HEK293 (cell line): ENCODE measurements at regions not wholly inside any gene's neighbourhood (a gene's known extent, or its start where the extent isn't known, plus 50 kb on each side); places are given as distances from the start of the nearest gene placed in this dataset.
"Not testable (repeated sequence)": the region's sequence is repeated elsewhere in the genome, so short reads cannot be mapped to it uniquely, and the experiment has no call there.

ENCODE experiments used
- HOXA7 ChIP-seq: sonication (generic); formaldehyde crosslinking; IDR thresholded peaks from 2 replicates; pipeline ENCODE4 v1.8.1; 2022; ENCODE audit warnings: missing genetic modification reagents, borderline replicate concordance
- ZBTB26 ChIP-seq: fragments of 450-650 bp; formaldehyde crosslinking; optimal IDR thresholded peaks from 2 replicates; pipeline ENCODE3; 2016; ENCODE audit warnings: missing biosample characterization, mild to moderate bottlenecking, missing genetic modification characterization
- TF ChIP-seq, protein P1 (sequence below): fragments of 450-650 bp; formaldehyde crosslinking; IDR thresholded peaks from 2 replicates; pipeline ENCODE4 v1.5.1; 2016; ENCODE audit warnings: missing biosample characterization, missing genetic modification characterization

DNA sequence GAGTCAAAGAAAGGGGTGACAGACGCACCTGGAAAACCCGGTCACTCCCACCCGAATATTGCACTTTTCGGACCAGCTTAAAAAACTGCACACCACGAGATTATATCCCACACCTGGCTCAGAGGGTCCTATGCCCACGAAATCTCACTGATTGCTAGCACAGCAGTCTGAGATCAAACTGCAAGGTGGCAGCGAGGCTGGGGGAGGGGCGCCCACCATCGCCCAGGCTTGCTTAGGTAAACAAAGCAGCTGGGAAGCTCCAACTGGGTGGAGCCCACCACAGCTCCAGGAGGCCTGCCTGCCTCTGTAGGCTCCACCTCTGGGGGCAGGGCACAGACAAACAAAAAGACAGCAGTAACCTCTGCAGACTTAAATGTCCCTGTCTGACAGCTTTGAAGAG is 185.1 kb upstream of the CXADR start:
- TF ChIP-seq HOXA7; ZBTB26 (tag by site-specific recombination): not testable (repeated sequence)
- TF ChIP-seq, protein P1, sequence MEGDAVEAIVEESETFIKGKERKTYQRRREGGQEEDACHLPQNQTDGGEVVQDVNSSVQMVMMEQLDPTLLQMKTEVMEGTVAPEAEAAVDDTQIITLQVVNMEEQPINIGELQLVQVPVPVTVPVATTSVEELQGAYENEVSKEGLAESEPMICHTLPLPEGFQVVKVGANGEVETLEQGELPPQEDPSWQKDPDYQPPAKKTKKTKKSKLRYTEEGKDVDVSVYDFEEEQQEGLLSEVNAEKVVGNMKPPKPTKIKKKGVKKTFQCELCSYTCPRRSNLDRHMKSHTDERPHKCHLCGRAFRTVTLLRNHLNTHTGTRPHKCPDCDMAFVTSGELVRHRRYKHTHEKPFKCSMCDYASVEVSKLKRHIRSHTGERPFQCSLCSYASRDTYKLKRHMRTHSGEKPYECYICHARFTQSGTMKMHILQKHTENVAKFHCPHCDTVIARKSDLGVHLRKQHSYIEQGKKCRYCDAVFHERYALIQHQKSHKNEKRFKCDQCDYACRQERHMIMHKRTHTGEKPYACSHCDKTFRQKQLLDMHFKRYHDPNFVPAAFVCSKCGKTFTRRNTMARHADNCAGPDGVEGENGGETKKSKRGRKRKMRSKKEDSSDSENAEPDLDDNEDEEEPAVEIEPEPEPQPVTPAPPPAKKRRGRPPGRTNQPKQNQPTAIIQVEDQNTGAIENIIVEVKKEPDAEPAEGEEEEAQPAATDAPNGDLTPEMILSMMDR (tag by site-specific recombination), result not testable (repeated sequence)
